ENCODE measurements at regions not wholly inside any gene's neighbourhood (a gene's known extent, or its start where the extent isn't known, plus 50 kb on each side); places are given as distances from the start of the nearest gene placed in this dataset.

DNA sequence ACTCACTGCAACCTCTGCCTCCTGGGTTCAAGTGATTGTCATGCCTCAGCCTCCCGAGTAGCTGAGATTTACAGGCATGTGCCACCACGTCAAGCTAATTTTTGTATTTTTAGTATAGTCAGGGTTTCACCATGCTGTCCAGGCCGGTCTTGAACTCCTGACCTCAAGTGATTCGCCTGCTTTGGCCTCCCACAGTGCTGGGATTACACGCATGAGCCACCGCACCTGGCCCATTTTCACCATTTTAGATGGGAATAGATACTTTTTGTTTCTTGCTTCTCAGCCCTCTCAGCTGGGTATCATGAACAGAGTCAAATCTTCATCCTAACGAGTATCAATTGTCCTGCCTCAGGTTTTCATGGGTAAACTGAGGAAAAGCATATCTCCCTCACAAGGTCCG lies 235.0 kb downstream of the CDC5L start:
- TF ChIP-seq, protein P1, sequence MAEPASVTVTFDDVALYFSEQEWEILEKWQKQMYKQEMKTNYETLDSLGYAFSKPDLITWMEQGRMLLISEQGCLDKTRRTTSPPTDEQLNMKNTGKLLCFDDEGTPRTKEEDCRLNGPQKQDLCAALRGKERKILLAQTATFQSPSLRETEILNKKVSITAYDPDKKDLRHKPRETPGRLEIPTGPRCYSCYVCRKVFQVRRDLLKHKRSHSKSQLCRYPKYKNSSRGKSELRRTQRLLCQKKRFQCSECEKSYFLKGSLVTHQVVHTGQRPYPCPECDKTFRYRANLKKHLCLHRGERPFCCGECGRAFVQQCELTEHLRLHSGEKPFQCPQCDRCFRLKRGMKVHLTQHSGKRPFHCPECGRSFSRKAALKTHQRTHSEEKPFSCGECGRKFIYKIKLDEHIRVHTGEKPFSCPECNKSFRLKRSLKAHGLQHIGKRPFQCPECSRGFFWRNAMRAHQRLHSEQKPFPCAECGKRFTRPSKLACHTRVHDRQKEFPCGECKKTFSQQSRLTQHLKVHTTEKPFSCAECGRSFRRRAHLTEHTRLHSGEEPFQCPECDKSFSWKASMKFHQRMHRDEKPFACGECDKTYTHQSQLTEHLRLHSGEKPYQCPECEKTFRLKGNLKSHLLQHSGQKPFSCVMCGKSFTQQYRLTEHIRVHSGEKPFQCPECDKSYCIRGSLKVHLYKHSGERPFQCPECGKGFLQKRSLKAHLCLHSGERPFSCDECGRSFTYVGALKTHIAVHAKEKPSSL (CRISPR knock-in tag; conservative IDR thresholded peaks at IDR 0.05): no peak
- TF ChIP-seq, protein P2, sequence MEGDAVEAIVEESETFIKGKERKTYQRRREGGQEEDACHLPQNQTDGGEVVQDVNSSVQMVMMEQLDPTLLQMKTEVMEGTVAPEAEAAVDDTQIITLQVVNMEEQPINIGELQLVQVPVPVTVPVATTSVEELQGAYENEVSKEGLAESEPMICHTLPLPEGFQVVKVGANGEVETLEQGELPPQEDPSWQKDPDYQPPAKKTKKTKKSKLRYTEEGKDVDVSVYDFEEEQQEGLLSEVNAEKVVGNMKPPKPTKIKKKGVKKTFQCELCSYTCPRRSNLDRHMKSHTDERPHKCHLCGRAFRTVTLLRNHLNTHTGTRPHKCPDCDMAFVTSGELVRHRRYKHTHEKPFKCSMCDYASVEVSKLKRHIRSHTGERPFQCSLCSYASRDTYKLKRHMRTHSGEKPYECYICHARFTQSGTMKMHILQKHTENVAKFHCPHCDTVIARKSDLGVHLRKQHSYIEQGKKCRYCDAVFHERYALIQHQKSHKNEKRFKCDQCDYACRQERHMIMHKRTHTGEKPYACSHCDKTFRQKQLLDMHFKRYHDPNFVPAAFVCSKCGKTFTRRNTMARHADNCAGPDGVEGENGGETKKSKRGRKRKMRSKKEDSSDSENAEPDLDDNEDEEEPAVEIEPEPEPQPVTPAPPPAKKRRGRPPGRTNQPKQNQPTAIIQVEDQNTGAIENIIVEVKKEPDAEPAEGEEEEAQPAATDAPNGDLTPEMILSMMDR (IDR thresholded peaks at IDR 0.05): no peak
- TF ChIP-seq IRF2 (CRISPR knock-in tag; IDR thresholded peaks at IDR 0.05; ENCODE audit: borderline replicate concordance, low read depth): no peak
- TF ChIP-seq, protein P3, sequence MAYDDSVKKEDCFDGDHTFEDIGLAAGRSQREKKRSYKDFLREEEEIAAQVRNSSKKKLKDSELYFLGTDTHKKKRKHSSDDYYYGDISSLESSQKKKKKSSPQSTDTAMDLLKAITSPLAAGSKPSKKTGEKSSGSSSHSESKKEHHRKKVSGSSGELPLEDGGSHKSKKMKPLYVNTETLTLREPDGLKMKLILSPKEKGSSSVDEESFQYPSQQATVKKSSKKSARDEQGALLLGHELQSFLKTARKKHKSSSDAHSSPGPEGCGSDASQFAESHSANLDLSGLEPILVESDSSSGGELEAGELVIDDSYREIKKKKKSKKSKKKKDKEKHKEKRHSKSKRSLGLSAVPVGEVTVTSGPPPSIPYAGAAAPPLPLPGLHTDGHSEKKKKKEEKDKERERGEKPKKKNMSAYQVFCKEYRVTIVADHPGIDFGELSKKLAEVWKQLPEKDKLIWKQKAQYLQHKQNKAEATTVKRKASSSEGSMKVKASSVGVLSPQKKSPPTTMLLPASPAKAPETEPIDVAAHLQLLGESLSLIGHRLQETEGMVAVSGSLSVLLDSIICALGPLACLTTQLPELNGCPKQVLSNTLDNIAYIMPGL (CRISPR knock-in tag; IDR thresholded peaks at IDR 0.05): no peak
- TF ChIP-seq, protein P4, sequence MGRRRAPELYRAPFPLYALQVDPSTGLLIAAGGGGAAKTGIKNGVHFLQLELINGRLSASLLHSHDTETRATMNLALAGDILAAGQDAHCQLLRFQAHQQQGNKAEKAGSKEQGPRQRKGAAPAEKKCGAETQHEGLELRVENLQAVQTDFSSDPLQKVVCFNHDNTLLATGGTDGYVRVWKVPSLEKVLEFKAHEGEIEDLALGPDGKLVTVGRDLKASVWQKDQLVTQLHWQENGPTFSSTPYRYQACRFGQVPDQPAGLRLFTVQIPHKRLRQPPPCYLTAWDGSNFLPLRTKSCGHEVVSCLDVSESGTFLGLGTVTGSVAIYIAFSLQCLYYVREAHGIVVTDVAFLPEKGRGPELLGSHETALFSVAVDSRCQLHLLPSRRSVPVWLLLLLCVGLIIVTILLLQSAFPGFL (CRISPR knock-in tag; IDR thresholded peaks at IDR 0.05; ENCODE audit: borderline replicate concordance): no peak
